Natural killer cell (primary cell): ENCODE measurements at regions not wholly inside any gene's neighbourhood (a gene's known extent, or its start where the extent isn't known, plus 50 kb on each side); places are given as distances from the start of the nearest gene placed in this dataset.
"Not testable (repeated sequence)": the region's sequence is repeated elsewhere in the genome, so short reads cannot be mapped to it uniquely, and the experiment has no call there.

ENCODE experiments used
- ATAC-seq, 3 donors: fragments of 150-1000 bp in 2 of 3; fragments of 200-7000 bp in 1 of 3; cut with Tn5 transposase; 1 replicate in 1 of 3; 2 replicates in 2 of 3; pipeline ENCODE4 v1.10.0; 2021; ENCODE audit warnings: mild to moderate bottlenecking in 2 of 3, moderate library complexity in 2 of 3
- DNase-seq, 2 donors: peaks; one replicate each; pipeline versions ENCODE4 v3.0.0 to v3.0.0-alpha.2; 2013 to 2021; ENCODE audit warnings: mixed read lengths in 1 of 2
- H3K27ac ChIP-seq: one replicate; pipeline ENCODE4 v1.5.1; 2013; ENCODE audit warnings: mild to moderate bottlenecking, low read length
- H3K27me3 ChIP-seq: one replicate; pipeline ENCODE4 v1.6.1; 2013; ENCODE audit warnings: low read length; ENCODE audit not compliant: control insufficient read depth, insufficient read depth
- H3K36me3 ChIP-seq: one replicate; pipeline ENCODE4 v1.6.1; 2013; ENCODE audit warnings: low read length; ENCODE audit not compliant: control insufficient read depth, insufficient read depth
- H3K4me1 ChIP-seq: one replicate; pipeline ENCODE4 v1.6.1; 2013; ENCODE audit warnings: low read length; ENCODE audit not compliant: control insufficient read depth, insufficient read depth
- H3K4me3 ChIP-seq: one replicate; pipeline ENCODE4 v1.5.1; 2013; ENCODE audit warnings: low read length
- H3K9me3 ChIP-seq: one replicate; pipeline ENCODE4 v1.6.1; 2013; ENCODE audit warnings: low read length; ENCODE audit not compliant: control insufficient read depth, insufficient read depth
- H3K27ac Mint-ChIP-seq, 2 donors: one replicate each; pipeline ENCODE4 v1.8.0; 2022; ENCODE audit warnings: mild to moderate bottlenecking in 2 of 2, mixed read lengths in 2 of 2, moderate library complexity in 1 of 2
- H3K27me3 Mint-ChIP-seq, 2 donors: one replicate each; pipeline ENCODE4 v1.8.0; 2022; ENCODE audit warnings: low read depth in 2 of 2, mixed read lengths in 2 of 2
- H3K36me3 Mint-ChIP-seq: one replicate; pipeline ENCODE4 v1.8.0; 2022; ENCODE audit warnings: mixed read lengths
- H3K4me1 Mint-ChIP-seq, 2 donors: one replicate each; pipeline ENCODE4 v1.8.0; 2022; ENCODE audit warnings: mixed read lengths in 2 of 2
- H3K4me3 Mint-ChIP-seq: one replicate; pipeline ENCODE4 v1.8.0; 2022; ENCODE audit warnings: mild to moderate bottlenecking, moderate library complexity, mixed read lengths
- H3K9me3 Mint-ChIP-seq, 2 donors: one replicate each; pipeline ENCODE4 v1.8.0; 2022; ENCODE audit warnings: mixed read lengths in 2 of 2
- WGBS: methylation state at CpG from one replicate; pipeline ENCODE4 v1.1.7; 2013; ENCODE audit warnings: missing lambda C conversion rate; ENCODE audit not compliant: insufficient coverage; 5-methylcytosine and 5-hydroxymethylcytosine counted together
- intact Hi-C: fragments of 100-400 bp; cut with micrococcal nuclease; formaldehyde crosslinking; loops from one replicate; pipeline ENCODE4 v1.14.2; 2022
- TF ChIP-seq, protein P1 (sequence below): fragments of 200-600 bp; IDR thresholded peaks from one replicate; pipeline ENCODE4 v1.8.0; 2022; ENCODE audit warnings: antibody characterized with exemption

DNA sequence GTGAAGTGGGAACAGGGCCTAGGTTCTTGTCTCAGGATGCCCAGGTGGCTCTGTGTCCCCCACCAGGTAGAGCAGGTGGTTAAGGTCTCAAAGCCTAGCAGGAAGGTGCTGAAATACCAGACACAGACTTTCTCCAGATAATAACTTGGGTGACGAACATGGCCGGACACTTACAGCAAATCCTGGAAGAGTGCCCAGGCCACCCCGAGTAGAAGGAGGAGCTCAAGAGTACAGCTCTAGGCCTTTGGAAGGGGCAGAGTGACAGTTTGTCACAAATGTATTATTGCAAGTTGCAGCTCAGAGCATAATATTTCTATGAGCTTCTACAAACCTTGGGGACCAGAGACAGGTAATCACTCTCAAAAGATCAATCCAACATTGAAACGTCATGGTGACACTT is 251.6 kb upstream of the SOX4 start:
- Mint-ChIP-seq H3K27ac (no peak overlapping the region), H3K27me3 (peaks cover 9 to 15% of the 10 kb centered on the region in 2 donors), H3K36me3 (no peaks in the 10 kb centered on the region), H3K9me3 (peaks cover 3 to 6% of the 10 kb centered on the region in 2 donors), H3K4me1 (no peaks in the 10 kb centered on the region), H3K4me3 (no peak overlapping the region)
- intact Hi-C loops: no loop called here
- Histone ChIP-seq H3K27ac (no peak overlapping the region), H3K36me3 (no peaks in the 10 kb centered on the region), H3K4me1 (no peaks in the 10 kb centered on the region), H3K9me3 (no peaks in the 10 kb centered on the region), H3K27me3 (no peaks in the 10 kb centered on the region), H3K4me3 (no peak overlapping the region)
- DNase-seq: no peak
- ATAC-seq: no peak
- TF ChIP-seq, protein P1, sequence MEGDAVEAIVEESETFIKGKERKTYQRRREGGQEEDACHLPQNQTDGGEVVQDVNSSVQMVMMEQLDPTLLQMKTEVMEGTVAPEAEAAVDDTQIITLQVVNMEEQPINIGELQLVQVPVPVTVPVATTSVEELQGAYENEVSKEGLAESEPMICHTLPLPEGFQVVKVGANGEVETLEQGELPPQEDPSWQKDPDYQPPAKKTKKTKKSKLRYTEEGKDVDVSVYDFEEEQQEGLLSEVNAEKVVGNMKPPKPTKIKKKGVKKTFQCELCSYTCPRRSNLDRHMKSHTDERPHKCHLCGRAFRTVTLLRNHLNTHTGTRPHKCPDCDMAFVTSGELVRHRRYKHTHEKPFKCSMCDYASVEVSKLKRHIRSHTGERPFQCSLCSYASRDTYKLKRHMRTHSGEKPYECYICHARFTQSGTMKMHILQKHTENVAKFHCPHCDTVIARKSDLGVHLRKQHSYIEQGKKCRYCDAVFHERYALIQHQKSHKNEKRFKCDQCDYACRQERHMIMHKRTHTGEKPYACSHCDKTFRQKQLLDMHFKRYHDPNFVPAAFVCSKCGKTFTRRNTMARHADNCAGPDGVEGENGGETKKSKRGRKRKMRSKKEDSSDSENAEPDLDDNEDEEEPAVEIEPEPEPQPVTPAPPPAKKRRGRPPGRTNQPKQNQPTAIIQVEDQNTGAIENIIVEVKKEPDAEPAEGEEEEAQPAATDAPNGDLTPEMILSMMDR: no peak
- 91% methylated on average over 4 of the region's 4 CpGs for WGBS

DNA sequence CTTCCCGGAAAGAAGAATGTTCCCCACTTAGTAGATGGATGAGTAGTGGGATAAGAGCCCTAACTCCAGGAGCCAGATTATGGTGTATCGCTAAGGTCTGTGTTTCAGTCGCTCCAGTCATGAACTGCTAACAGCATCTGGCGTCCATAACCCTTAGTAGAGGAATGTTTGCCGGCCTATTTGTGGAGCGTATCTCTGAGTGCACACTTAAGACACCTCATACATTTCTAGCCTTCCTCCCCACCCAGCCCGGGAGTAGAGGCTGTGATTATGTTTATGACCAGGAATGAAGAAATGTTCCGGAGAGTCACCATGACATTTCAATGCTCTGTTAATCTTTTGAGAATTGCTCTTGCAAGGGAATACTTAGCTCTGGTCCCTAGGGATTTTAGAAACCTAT is 251.1 kb upstream of the SOX4 start:
- Mint-ChIP-seq H3K27ac (no peak overlapping the region), H3K27me3 (peaks cover 5 to 16% of the 10 kb centered on the region in 2 donors), H3K4me1 (no peaks in the 10 kb centered on the region), H3K36me3 (no peaks in the 10 kb centered on the region), H3K9me3 (peaks cover 0 to 3% of the 10 kb centered on the region in 2 donors), H3K4me3 (no peak overlapping the region)
- Histone ChIP-seq H3K4me3 (no peak overlapping the region), H3K36me3 (no peaks in the 10 kb centered on the region), H3K27ac (no peak overlapping the region), H3K9me3 (no peaks in the 10 kb centered on the region), H3K27me3 (no peaks in the 10 kb centered on the region), H3K4me1 (no peaks in the 10 kb centered on the region)
- TF ChIP-seq, protein P1: no peak
- DNase-seq (no peak), ATAC-seq (no peak)
- WGBS: 92% methylated on average over 7 of the region's 8 CpGs
- intact Hi-C loops: no loop called here

DNA sequence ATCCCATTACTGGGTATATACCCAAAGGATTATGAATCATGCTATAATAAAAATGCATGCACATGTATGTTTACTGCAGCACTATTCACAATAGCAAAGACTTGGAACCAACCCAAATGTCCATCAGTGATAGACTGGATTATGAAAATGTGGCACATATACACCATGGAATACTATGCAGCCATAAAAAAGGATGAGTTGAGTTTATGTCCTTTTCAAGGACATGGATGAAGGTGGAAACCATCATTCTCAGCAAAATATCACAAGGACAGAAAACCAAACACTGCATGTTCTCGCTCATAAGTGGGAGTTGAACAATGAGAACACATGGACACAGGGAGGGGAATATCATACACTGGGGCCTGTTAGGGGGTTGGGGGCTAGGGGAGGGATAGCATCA is 247.8 kb upstream of the SOX4 start:
- H3K36me3 Mint-ChIP-seq, intact Hi-C loops, H3K36me3 ChIP-seq, H3K4me3 ChIP-seq, DNase-seq, H3K9me3 ChIP-seq, H3K27me3 ChIP-seq, H3K4me3 Mint-ChIP-seq, H3K4me1 Mint-ChIP-seq, ATAC-seq, H3K4me1 ChIP-seq, H3K9me3 Mint-ChIP-seq, H3K27ac ChIP-seq, H3K27ac Mint-ChIP-seq: not testable (repeated sequence)
- WGBS: no CpG with 5 or more reads among the region's 1 CpG
- H3K27me3 Mint-ChIP-seq: peaks cover 5 to 16% of the 10 kb centered on the region in 2 donors

DNA sequence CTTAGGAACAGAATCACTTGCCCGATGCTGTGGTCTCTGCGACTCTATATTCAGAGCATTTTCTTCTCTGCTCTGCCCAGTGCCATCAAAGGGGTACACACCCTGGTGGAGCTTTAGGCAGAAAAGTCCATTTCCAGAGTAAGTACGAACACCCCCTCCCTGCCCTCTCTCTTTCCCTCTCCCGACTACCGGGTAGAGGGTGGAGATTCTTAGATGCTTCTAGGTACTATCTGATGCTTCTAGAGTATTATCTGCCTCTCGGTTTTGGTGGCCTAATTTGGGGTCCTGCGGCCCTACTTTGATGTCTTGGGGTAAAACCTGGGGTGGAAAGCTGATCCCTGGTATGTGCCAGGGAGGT is 245.4 kb upstream of the SOX4 start:
- H3K4me3 Mint-ChIP-seq: no peak overlapping the region
- intact Hi-C loops: no loop called here
- Histone ChIP-seq H3K27ac (no peak overlapping the region), H3K4me1 (no peaks in the 10 kb centered on the region), H3K36me3 (no peaks in the 10 kb centered on the region), H3K9me3 (no peaks in the 10 kb centered on the region), H3K27me3 (no peaks in the 10 kb centered on the region), H3K4me3 (no peak overlapping the region)
- no peaks in the 10 kb centered on the region for H3K4me1 Mint-ChIP-seq
- TF ChIP-seq, protein P1: no peak
- DNase-seq (no peak), ATAC-seq (no peak)
- WGBS: 91% methylated on average over 4 of the region's 7 CpGs
- H3K9me3 Mint-ChIP-seq: peaks cover 0 to 3% of the 10 kb centered on the region in 2 donors
- peaks cover 5 to 16% of the 10 kb centered on the region in 2 donors for H3K27me3 Mint-ChIP-seq
- no peak overlapping the region for H3K27ac Mint-ChIP-seq
- H3K36me3 Mint-ChIP-seq: no peaks in the 10 kb centered on the region
